ENCODE measurements at regions not wholly inside any gene's neighbourhood (a gene's known extent, or its start where the extent isn't known, plus 50 kb on each side); places are given as distances from the start of the nearest gene placed in this dataset.

DNA sequence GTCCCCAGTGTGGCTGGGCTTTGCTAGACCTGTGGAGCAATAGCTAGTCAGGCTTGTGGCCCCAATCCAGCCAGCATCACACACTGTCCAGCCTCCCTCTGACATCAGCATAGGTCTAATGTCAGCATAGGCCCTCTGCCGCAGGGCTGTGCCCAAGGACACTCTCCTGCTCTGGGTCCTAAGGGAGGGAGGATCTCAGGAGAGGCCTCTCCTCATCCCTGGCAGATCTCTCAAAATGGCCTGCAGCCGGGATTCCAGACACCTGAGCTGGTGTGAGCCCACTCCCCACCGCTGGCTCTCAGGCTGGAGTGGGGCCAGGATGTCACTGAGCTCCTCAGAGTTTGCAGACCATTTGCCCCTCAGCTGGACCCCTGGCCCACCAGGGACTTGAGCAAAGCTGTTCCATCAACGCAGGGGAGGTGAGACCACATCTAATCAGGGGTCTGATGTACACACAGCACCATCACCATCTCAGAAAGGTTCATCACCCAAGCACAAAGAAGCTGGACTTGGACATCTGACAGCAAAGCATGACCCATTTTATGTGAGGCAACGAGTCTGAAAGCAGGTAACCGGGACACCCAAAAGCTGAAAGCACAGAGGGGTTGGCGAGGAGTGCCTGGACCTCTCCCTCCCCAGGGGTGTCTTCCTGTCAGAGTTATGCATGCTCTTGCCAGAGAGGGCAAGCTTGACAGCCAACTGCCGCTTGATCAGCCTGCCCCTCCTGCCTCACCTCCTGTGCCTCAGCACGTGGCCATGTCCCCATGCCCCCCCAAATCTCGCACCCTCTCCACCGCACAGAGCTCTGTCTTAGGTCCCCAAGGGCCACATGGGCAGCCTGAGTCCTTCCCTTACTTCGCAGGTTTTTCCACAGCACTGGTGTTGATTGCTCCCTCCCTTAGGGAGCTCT lies 69.7 kb upstream of the SEPTIN5 start:
- intact Hi-C loops (cut with micrococcal nuclease; ENCODE audit: unreplicated experiment) = no loop called here
- TF ChIP-seq, protein P1, sequence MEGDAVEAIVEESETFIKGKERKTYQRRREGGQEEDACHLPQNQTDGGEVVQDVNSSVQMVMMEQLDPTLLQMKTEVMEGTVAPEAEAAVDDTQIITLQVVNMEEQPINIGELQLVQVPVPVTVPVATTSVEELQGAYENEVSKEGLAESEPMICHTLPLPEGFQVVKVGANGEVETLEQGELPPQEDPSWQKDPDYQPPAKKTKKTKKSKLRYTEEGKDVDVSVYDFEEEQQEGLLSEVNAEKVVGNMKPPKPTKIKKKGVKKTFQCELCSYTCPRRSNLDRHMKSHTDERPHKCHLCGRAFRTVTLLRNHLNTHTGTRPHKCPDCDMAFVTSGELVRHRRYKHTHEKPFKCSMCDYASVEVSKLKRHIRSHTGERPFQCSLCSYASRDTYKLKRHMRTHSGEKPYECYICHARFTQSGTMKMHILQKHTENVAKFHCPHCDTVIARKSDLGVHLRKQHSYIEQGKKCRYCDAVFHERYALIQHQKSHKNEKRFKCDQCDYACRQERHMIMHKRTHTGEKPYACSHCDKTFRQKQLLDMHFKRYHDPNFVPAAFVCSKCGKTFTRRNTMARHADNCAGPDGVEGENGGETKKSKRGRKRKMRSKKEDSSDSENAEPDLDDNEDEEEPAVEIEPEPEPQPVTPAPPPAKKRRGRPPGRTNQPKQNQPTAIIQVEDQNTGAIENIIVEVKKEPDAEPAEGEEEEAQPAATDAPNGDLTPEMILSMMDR (IDR thresholded peaks at IDR 0.05; ENCODE audit: insufficient read depth in 1 of 2, low read depth in 1 of 2, low read length in 1 of 2, severe bottlenecking in 1 of 2, unreplicated experiment in 1 of 2) = no peak
- Histone ChIP-seq H3K36me3 (ENCODE audit: control insufficient read depth, insufficient read depth, low read length) (no peaks in the 10 kb centered on the region), H3K9me3 (peaks cover 28% of the 10 kb centered on the region), H3K27me3 (replicated peaks; ENCODE audit: control insufficient read depth, insufficient read depth, low read length) (no peaks in the 10 kb centered on the region), H3K4me3 (ENCODE audit: low read depth, low read length) (no peak overlapping the region), H3K4me1 (no peaks in the 10 kb centered on the region)
- Mint-ChIP-seq H3K9me3 (ENCODE audit: unreplicated experiment) (peaks cover 18% of the 10 kb centered on the region), H3K4me3 (ENCODE audit: unreplicated experiment) (no peak overlapping the region), H3K27ac (ENCODE audit: unreplicated experiment) (no peak overlapping the region), H3K36me3 (ENCODE audit: insufficient read depth, unreplicated experiment) (no peaks in the 10 kb centered on the region), H3K27me3 (ENCODE audit: insufficient read depth, unreplicated experiment) (peaks cover 14% of the 10 kb centered on the region), H3K4me1 (ENCODE audit: low read depth, unreplicated experiment) (no peaks in the 10 kb centered on the region)
- ChIA-PET CTCF (interaction anchor here (0.7 kb wide), 1 partner anchor 466 kb away, joined by 3 read pairs; the partner anchor contains the start of gene SLC25A1), POLR2A (no interaction called here)
- BruUV-seq (replicated peaks) = no TSS peak
- DNase-seq = no peak

DNA sequence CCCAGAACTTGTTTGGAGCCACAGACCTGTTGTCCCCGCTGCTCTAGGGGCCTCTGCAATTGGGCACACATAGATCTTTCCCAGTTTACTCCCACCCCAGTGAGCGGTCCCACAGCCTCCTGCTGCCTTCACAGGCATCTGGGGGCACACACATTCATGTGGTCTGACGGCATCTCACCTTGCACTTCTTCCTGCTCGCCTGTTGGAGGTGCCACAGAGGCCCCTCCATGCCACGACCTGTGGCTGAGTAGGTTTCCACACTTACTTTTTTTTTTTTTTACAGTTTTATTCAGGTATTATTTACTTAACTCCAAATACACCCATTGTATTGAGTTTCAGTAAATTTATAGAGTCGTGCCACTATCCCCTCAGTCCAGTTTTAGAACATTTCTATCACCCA lies 68.9 kb upstream of the SEPTIN5 start:
- Histone ChIP-seq H3K9me3 (peaks cover 28% of the 10 kb centered on the region), H3K4me3 (ENCODE audit: low read depth, low read length) (no peak overlapping the region), H3K36me3 (ENCODE audit: control insufficient read depth, insufficient read depth, low read length) (no peaks in the 10 kb centered on the region), H3K27me3 (replicated peaks; ENCODE audit: control insufficient read depth, insufficient read depth, low read length) (no peaks in the 10 kb centered on the region), H3K4me1 (no peaks in the 10 kb centered on the region)
- intact Hi-C loops (cut with micrococcal nuclease; ENCODE audit: unreplicated experiment) = no loop called here
- Mint-ChIP-seq H3K4me1 (ENCODE audit: low read depth, unreplicated experiment) (no peaks in the 10 kb centered on the region), H3K36me3 (ENCODE audit: insufficient read depth, unreplicated experiment) (no peaks in the 10 kb centered on the region), H3K9me3 (ENCODE audit: unreplicated experiment) (peaks cover 26% of the 10 kb centered on the region), H3K4me3 (ENCODE audit: unreplicated experiment) (no peak overlapping the region), H3K27ac (ENCODE audit: unreplicated experiment) (no peak overlapping the region), H3K27me3 (ENCODE audit: insufficient read depth, unreplicated experiment) (peaks cover 8% of the 10 kb centered on the region)
- no TSS peak for BruUV-seq (replicated peaks)
- CTCF ChIA-PET = interaction anchor here (1.2 kb wide), 1 partner anchor 16 kb away, joined by 3 read pairs; no protein-coding TSS in a partner anchor
- TF ChIP-seq, protein P1 (IDR thresholded peaks at IDR 0.05; ENCODE audit: insufficient read depth in 1 of 2, low read depth in 1 of 2, low read length in 1 of 2, severe bottlenecking in 1 of 2, unreplicated experiment in 1 of 2) = no peak
- no peak for DNase-seq
- POLR2A ChIA-PET = no interaction called here

DNA sequence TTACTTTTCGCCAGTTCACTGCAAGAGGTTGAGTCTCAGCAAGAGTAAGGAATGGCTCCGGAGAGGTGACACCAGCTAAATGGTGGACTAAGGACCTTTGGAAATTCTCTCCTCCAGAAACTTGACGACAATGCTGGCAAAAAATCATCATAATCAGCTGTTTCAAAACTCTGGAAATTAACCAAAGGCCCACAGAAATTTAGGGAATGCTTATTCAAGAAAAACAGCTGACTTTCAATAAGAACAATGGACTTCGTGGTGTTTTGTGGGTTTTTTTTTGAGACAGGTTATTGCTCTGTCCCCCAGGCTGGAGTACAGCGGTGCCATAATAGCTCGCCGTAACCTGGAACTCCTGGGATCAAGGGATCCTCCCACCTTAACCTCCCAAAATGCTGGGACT lies 68.4 kb upstream of the SEPTIN5 start:
- Mint-ChIP-seq H3K4me3 (ENCODE audit: unreplicated experiment) (no peak overlapping the region), H3K27me3 (ENCODE audit: insufficient read depth, unreplicated experiment) (peaks cover 8% of the 10 kb centered on the region), H3K4me1 (ENCODE audit: low read depth, unreplicated experiment) (no peaks in the 10 kb centered on the region), H3K36me3 (ENCODE audit: insufficient read depth, unreplicated experiment) (no peaks in the 10 kb centered on the region), H3K9me3 (ENCODE audit: unreplicated experiment) (peaks cover 30% of the 10 kb centered on the region), H3K27ac (ENCODE audit: unreplicated experiment) (no peak overlapping the region)
- Histone ChIP-seq H3K36me3 (ENCODE audit: control insufficient read depth, insufficient read depth, low read length) (no peaks in the 10 kb centered on the region), H3K9me3 (peaks cover 28% of the 10 kb centered on the region), H3K4me1 (no peaks in the 10 kb centered on the region), H3K4me3 (ENCODE audit: low read depth, low read length) (no peak overlapping the region), H3K27me3 (replicated peaks; ENCODE audit: control insufficient read depth, insufficient read depth, low read length) (no peaks in the 10 kb centered on the region)
- TF ChIP-seq, protein P1 (IDR thresholded peaks at IDR 0.05; ENCODE audit: insufficient read depth in 1 of 2, low read depth in 1 of 2, low read length in 1 of 2, severe bottlenecking in 1 of 2, unreplicated experiment in 1 of 2) = no peak
- DNase-seq = no peak
- intact Hi-C loops (cut with micrococcal nuclease; ENCODE audit: unreplicated experiment) = no loop called here
- ChIA-PET POLR2A (no interaction called here), CTCF (interaction anchor here (1.2 kb wide), 1 partner anchor 16 kb away, joined by 3 read pairs; no protein-coding TSS in a partner anchor)
- BruUV-seq (replicated peaks) = no TSS peak
